ENCODE measurements at regions not wholly inside any gene's neighbourhood (a gene's known extent, or its start where the extent isn't known, plus 50 kb on each side); places are given as distances from the start of the nearest gene placed in this dataset.

GRCh38 chr5:1963941-1964451, 81.3 kb upstream of the IRX4 start:
- Histone ChIP-seq H3K27me3 (ENCODE audit: control insufficient read depth, insufficient read depth, low read length) (no peaks in the 10 kb centered on the region; the same call in 1 of the 2 replicates), H3K4me3 (ENCODE audit: low read depth, low read length) (no peak overlapping the region), H3K9me3 (ENCODE audit: control insufficient read depth, insufficient read depth, low read depth, low read length) (no peaks in the 10 kb centered on the region; the same call in 1 of the 2 replicates), H3K27ac (ENCODE audit: low read depth, low read length) (no peak overlapping the region), H3K4me1 (ENCODE audit: control insufficient read depth, insufficient read depth, low read length) (peaks cover 9% of the 10 kb centered on the region; the same call in 1 of the 2 replicates), H3K9ac (ENCODE audit: low read length) (no peak overlapping the region), H3K36me3 (ENCODE audit: control insufficient read depth, insufficient read depth, low read length) (no peaks in the 10 kb centered on the region)

- Histone ChIP-seq H3K9ac (ENCODE audit: low read length) (no peak overlapping the region), H3K9me3 (ENCODE audit: control insufficient read depth, insufficient read depth, low read depth, low read length) (no peaks in the 10 kb centered on the region; the same call in 1 of the 2 replicates), H3K27me3 (ENCODE audit: control insufficient read depth, insufficient read depth, low read length) (no peaks in the 10 kb centered on the region; the same call in 1 of the 2 replicates), H3K4me1 (ENCODE audit: control insufficient read depth, insufficient read depth, low read length) (peaks cover 9% of the 10 kb centered on the region; the same call in 1 of the 2 replicates), H3K36me3 (ENCODE audit: control insufficient read depth, insufficient read depth, low read length) (no peaks in the 10 kb centered on the region), H3K27ac (ENCODE audit: low read depth, low read length) (no peak overlapping the region), H3K4me3 (ENCODE audit: low read depth, low read length) (no peak overlapping the region)
Measured at GRCh38 chr5:1963358-1963757, 80.6 kb upstream of the IRX4 start.

- H3K9me3 ChIP-seq (ENCODE audit: control insufficient read depth, insufficient read depth, low read depth, low read length): no peaks in the 10 kb centered on the region; the same call in 1 of the 2 replicates
- H3K27me3 ChIP-seq (ENCODE audit: control insufficient read depth, insufficient read depth, low read length): no peaks in the 10 kb centered on the region; the same call in 1 of the 2 replicates
- no peaks in the 10 kb centered on the region for H3K36me3 ChIP-seq (ENCODE audit: control insufficient read depth, insufficient read depth, low read length)
- peaks cover 9% of the 10 kb centered on the region; the same call in 1 of the 2 replicates for H3K4me1 ChIP-seq (ENCODE audit: control insufficient read depth, insufficient read depth, low read length)
- no peak overlapping the region for H3K4me3 ChIP-seq (ENCODE audit: low read depth, low read length)
- H3K27ac ChIP-seq (ENCODE audit: low read depth, low read length): no peak overlapping the region
- H3K9ac ChIP-seq (ENCODE audit: low read length): no peak overlapping the region
Measured at GRCh38 chr5:1962619-1963355, 80.1 kb upstream of the IRX4 start.

GRCh38 chr5:1961952-1962595, 79.3 kb upstream of the IRX4 start:
- H3K4me3 ChIP-seq (ENCODE audit: low read depth, low read length): no peak overlapping the region
- no peaks in the 10 kb centered on the region for H3K36me3 ChIP-seq (ENCODE audit: control insufficient read depth, insufficient read depth, low read length)
- H3K27me3 ChIP-seq (ENCODE audit: control insufficient read depth, insufficient read depth, low read length): no peaks in the 10 kb centered on the region; the same call in 1 of the 2 replicates
- no peak overlapping the region for H3K9ac ChIP-seq (ENCODE audit: low read length)
- H3K4me1 ChIP-seq (ENCODE audit: control insufficient read depth, insufficient read depth, low read length): peaks cover 9% of the 10 kb centered on the region; the same call in 1 of the 2 replicates
- no peaks in the 10 kb centered on the region; the same call in 1 of the 2 replicates for H3K9me3 ChIP-seq (ENCODE audit: control insufficient read depth, insufficient read depth, low read depth, low read length)
- no peak overlapping the region for H3K27ac ChIP-seq (ENCODE audit: low read depth, low read length)

DNA sequence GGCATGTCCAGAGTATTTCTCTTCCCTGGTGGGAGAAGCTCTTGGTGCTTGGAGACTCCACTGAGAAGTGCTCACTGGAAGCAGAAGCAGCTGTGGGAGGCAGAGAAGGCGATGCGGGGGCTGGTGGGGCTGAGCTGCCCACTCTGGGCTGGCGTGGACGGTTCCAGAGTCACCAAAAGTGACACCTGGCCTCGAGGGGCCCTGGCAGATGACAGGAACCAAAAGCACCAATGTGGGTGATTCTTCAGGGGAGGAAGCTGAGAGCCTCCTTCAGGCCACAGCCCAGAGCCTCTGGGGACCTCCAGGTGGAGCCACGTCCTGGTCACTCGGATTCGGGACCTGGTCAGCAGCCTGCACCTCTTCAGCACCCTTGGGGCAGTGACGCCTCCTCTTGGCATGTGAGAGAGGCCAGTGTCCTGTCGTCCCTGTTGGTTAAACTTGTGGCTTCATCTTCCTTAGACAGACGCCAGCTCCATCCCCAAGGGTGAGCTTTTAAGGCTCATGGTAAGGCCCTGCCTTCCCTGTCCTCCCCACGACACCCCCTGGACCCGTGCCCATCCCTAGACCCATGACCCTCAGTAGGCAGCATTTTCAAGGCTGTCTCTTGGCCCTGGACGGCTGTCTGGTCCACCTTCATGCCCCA, 78.7 kb upstream of the IRX4 start:
- no peak overlapping the region for H3K27ac ChIP-seq (ENCODE audit: low read depth, low read length)
- H3K4me1 ChIP-seq (ENCODE audit: control insufficient read depth, insufficient read depth, low read length): peaks cover 5% of the 10 kb centered on the region; the same call in 1 of the 2 replicates
- H3K27me3 ChIP-seq (ENCODE audit: control insufficient read depth, insufficient read depth, low read length): no peaks in the 10 kb centered on the region; the same call in 1 of the 2 replicates
- no peak overlapping the region for H3K9ac ChIP-seq (ENCODE audit: low read length)
- H3K4me3 ChIP-seq (ENCODE audit: low read depth, low read length): no peak overlapping the region
- no peaks in the 10 kb centered on the region for H3K36me3 ChIP-seq (ENCODE audit: control insufficient read depth, insufficient read depth, low read length)
- no peaks in the 10 kb centered on the region; the same call in 1 of the 2 replicates for H3K9me3 ChIP-seq (ENCODE audit: control insufficient read depth, insufficient read depth, low read depth, low read length)

DNA sequence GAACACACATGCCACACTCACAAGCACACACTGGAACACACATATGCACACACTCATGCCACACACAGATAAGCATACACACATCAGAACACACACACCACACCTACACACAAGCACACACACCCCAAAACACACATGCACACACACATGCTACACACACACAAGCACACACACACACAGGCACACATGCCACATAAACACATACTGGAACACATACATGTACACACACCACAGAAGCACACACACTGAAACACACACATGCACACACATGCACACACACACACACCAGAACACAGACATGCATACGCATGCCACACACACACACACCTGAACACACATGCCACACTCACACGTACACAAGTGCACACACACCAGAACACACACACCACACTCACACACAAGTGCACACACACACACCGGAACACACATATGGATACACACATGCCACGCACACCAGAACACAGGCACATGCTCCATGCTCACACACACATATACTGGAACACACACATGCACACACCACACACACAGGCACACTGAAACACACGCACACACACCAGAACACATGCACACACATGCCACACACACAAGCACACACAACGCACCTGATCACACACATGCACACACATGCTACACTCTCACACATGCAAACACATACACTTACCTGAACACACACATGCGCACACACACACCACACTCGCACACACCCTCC, 78.0 kb upstream of the IRX4 start:
- Histone ChIP-seq H3K9me3 (ENCODE audit: control insufficient read depth, insufficient read depth, low read depth, low read length) (no peaks in the 10 kb centered on the region; the same call in 1 of the 2 replicates), H3K27me3 (ENCODE audit: control insufficient read depth, insufficient read depth, low read length) (no peaks in the 10 kb centered on the region; the same call in 1 of the 2 replicates), H3K4me3 (ENCODE audit: low read depth, low read length) (no peak overlapping the region), H3K27ac (ENCODE audit: low read depth, low read length) (no peak overlapping the region), H3K4me1 (ENCODE audit: control insufficient read depth, insufficient read depth, low read length) (no peaks in the 10 kb centered on the region), H3K9ac (ENCODE audit: low read length) (no peak overlapping the region), H3K36me3 (ENCODE audit: control insufficient read depth, insufficient read depth, low read length) (no peaks in the 10 kb centered on the region)

- H3K36me3 ChIP-seq (ENCODE audit: control insufficient read depth, insufficient read depth, low read length): no peaks in the 10 kb centered on the region
- no peak overlapping the region for H3K27ac ChIP-seq (ENCODE audit: low read depth, low read length)
- no peaks in the 10 kb centered on the region; the same call in 1 of the 2 replicates for H3K9me3 ChIP-seq (ENCODE audit: control insufficient read depth, insufficient read depth, low read depth, low read length)
- H3K27me3 ChIP-seq (ENCODE audit: control insufficient read depth, insufficient read depth, low read length): no peaks in the 10 kb centered on the region; the same call in 1 of the 2 replicates
- H3K9ac ChIP-seq (ENCODE audit: low read length): no peak overlapping the region
- H3K4me1 ChIP-seq (ENCODE audit: control insufficient read depth, insufficient read depth, low read length): no peaks in the 10 kb centered on the region
- H3K4me3 ChIP-seq (ENCODE audit: low read depth, low read length): no peak overlapping the region
Measured at GRCh38 chr5:1959725-1960581, 77.2 kb upstream of the IRX4 start.

- no peak overlapping the region for H3K27ac ChIP-seq (ENCODE audit: low read depth, low read length)
- H3K9ac ChIP-seq (ENCODE audit: low read length): no peak overlapping the region
- H3K36me3 ChIP-seq (ENCODE audit: control insufficient read depth, insufficient read depth, low read length): no peaks in the 10 kb centered on the region
- no peaks in the 10 kb centered on the region; the same call in 1 of the 2 replicates for H3K9me3 ChIP-seq (ENCODE audit: control insufficient read depth, insufficient read depth, low read depth, low read length)
- no peaks in the 10 kb centered on the region for H3K4me1 ChIP-seq (ENCODE audit: control insufficient read depth, insufficient read depth, low read length)
- no peaks in the 10 kb centered on the region; the same call in 1 of the 2 replicates for H3K27me3 ChIP-seq (ENCODE audit: control insufficient read depth, insufficient read depth, low read length)
- H3K4me3 ChIP-seq (ENCODE audit: low read depth, low read length): no peak overlapping the region
Measured at GRCh38 chr5:1959231-1959630, 76.5 kb upstream of the IRX4 start.

DNA sequence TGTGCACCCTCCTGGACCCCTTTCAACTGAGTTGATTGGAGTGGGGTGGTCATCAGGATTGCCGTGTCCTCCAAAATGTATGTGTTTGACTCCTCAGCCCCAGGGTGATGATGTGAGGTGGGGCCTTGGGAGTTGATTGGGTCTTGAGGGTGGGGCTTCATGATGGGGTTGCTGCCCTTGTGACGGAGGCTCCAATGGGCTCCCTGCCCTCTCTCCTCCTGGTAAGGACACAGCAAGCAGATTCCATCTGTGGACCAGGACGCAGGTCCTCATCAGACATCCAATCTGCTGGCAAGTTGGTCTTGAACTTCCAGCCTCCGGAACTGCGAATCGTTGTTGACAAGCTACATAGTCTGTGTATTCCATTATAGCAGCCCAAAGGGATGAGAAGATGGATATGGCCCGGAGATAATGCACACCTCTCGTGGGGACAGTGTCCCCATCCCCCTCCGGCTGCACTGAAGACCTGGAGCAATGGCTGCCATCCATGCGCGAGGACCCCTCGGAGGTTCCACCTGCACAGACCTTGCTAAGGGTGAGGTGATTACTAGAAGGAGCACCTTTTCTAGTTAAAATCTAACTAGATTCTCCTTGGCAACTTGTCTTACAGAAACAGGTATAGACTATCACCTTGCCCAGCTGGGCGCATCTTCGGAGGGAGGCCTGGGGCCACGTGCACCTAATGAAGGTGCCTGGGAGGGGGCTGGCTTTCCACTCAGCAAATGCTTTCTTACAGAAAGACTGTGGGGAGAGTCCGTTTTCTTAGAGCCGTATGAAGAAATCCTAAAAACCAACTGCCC, 75.7 kb upstream of the IRX4 start:
- Histone ChIP-seq H3K9ac (ENCODE audit: low read length) (no peak overlapping the region), H3K27me3 (ENCODE audit: control insufficient read depth, insufficient read depth, low read length) (no peaks in the 10 kb centered on the region; the same call in 1 of the 2 replicates), H3K4me1 (ENCODE audit: control insufficient read depth, insufficient read depth, low read length) (no peaks in the 10 kb centered on the region), H3K27ac (ENCODE audit: low read depth, low read length) (no peak overlapping the region), H3K9me3 (ENCODE audit: control insufficient read depth, insufficient read depth, low read depth, low read length) (no peaks in the 10 kb centered on the region; the same call in 1 of the 2 replicates), H3K4me3 (ENCODE audit: low read depth, low read length) (no peak overlapping the region), H3K36me3 (ENCODE audit: control insufficient read depth, insufficient read depth, low read length) (no peaks in the 10 kb centered on the region)

All from HUES6 (cell line).